ENCODE measurements at regions not wholly inside any gene's neighbourhood (a gene's known extent, or its start where the extent isn't known, plus 50 kb on each side); places are given as distances from the start of the nearest gene placed in this dataset.

DNA sequence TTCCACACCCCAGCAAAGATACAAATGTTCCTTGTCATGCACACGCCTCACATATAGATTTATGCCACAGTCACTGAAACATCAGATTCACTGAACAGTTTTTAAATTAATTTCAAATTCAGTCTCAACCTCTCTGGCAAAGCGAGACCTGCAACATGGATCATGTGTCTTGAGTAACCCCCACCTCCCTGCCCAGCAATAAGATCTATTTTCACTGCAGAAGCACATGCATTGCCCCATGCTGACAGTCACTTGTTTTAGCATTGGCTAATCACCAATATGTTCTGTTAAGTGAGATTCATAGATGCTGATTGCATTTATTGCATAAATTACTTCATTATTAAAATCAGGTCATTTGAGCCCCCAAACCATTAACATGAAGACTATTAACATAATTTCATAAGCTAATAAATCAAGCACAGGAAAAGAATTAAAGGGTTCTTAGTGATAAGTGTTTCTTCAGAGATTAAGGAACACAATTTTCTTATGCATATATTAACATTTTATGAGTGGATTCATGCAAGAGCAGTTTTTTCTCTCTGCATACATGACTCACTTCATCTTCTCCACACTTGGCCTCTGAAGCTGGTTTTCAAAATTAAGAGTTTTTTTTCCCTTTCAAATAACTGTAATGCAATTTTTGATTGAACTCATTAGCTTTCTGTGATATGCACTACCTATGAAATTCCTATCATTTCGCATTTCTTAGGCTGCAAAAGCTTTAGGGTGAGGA is 173.2 kb upstream of the SOX4 start:
- FAIRE-seq: no peak

GRCh38 chr6:21420926-21421325 is 172.6 kb upstream of the SOX4 start:
- DNase-seq (ENCODE audit: low spot score in 2 of 2) (no peak), FAIRE-seq (no peak)

More for the DNA sequence above, 173.2 kb upstream of the SOX4 start:
- DNase-seq (ENCODE audit: low spot score in 2 of 2): no peak

GRCh38 chr6:21423106-21423854 is 170.3 kb upstream of the SOX4 start:
- FAIRE-seq: no peak

GRCh38 chr6:21426841-21427490 is 166.6 kb upstream of the SOX4 start:
- FAIRE-seq (no peak), DNase-seq (ENCODE audit: low spot score in 2 of 2) (no peak)

More at GRCh38 chr6:21423106-21423854, 170.3 kb upstream of the SOX4 start:
- DNase-seq (ENCODE audit: low spot score in 2 of 2): no peak

- FAIRE-seq (no peak), DNase-seq (ENCODE audit: low spot score in 2 of 2) (no peak)
These were observed 164.3 kb upstream of the SOX4 start for GRCh38 chr6:21429291-21429690.

DNA sequence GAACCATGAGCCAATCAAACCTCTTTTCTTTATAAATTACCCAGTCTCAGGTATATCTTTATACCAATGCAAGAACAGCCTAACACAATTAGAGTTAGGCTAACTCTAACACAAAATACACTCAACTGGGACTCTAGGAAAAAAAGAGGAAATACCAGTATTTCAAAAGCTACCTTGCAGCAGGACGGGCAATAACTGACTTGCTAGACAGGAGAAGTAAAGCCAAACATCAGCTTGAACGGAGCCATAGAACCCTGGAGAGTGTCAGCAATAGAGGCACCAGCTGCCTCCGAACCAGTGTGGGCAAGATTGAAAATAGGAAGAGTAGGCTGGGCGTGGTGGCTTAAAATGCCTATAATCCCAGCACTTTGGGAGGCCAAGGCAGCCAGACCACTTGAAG is 162.0 kb upstream of the SOX4 start:
- DNase-seq (ENCODE audit: low spot score in 2 of 2): no peak

DNA sequence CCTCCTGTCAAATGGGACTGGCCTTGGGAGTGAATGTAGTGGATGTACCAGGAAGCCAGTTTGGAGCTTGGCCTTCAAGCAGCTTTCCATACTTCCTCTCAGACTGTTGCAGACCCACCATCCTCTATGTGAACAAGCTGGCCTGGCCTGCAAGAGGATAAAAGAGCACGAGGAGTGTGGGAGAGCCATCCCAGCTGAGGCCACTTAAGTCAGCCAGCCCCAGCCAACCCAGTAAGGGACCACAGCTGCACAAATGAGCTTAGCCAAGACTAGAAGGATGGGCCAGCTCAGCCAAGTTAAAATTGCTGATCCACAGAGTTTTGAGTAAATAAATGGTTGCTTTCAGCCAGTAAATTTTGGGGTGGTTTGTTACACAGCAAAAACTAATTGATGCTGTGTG is 156.9 kb upstream of the SOX4 start:
- FAIRE-seq (no peak), DNase-seq (ENCODE audit: low spot score in 2 of 2) (no peak)

More for the DNA sequence above, 162.0 kb upstream of the SOX4 start:
- no peak for FAIRE-seq

- DNase-seq (ENCODE audit: low spot score in 2 of 2): no peak
- no peak for FAIRE-seq
These were observed 156.0 kb upstream of the SOX4 start for GRCh38 chr6:21437581-21437980.

- FAIRE-seq (no peak), DNase-seq (ENCODE audit: low spot score in 2 of 2) (no peak)
These were observed 155.1 kb upstream of the SOX4 start for GRCh38 chr6:21438237-21438985.

DNA sequence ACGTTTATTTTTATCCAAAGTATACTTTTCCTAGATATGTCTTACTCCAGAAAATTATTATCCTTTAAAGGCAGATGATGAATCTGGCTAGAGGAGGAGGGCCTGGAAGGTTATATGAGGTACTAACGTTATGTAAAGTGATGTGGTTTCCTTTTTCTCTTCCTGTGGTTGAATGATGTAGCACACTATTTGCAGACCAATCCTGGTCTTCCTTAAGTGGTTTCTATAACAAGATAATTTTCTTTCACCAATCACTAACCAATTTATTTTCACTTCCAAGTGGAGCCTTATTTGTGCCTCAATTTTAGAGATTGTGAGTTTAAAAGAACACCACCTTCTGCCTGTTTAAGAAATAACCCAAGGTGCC is 154.6 kb upstream of the SOX4 start:
- no peak for DNase-seq (ENCODE audit: low spot score in 2 of 2)
- no peak for FAIRE-seq

DNA sequence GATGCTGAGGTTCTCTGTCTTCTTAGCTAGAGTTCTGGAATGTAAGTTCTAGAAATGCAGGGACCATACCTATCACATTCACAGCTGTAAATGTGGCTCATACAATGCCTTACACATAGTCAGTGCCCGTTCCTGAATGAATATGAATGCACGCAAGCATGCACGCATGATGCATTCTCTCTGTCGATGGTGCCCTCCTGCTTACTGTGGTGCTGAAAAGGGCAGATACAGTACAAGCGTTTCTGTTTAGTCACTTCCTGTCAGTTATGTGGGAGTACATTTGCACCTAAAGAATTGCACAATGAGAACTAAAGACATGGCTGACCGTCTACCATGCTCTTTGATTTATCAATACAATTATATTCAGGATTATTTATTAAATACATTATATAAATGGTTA is 152.2 kb upstream of the SOX4 start:
- DNase-seq (ENCODE audit: low spot score in 2 of 2): no peak

DNA sequence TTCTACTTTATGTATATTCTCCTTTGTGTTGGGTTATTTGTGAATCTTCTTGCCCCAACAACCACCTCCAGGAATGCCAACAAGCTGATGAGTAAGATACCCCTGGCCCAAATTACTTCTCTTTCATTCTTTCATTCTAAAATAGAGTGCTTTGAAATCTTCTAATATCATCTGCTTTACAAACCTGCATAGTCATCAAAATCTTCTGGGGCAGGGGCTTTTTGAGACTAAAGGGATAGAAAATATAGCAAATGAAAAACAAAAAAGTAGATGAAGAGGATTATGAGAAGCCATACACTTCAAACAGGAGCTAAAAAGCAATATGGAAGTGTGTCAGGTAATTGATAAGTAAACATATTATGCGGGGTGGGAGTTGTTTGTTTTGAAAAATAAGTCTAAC is 150.7 kb upstream of the SOX4 start:
- FAIRE-seq: no peak
- DNase-seq (ENCODE audit: low spot score in 2 of 2): no peak

More for the DNA sequence above, 152.2 kb upstream of the SOX4 start:
- no peak for FAIRE-seq

- no peak for FAIRE-seq
- DNase-seq (ENCODE audit: low spot score in 2 of 2): no peak
These were observed 148.8 kb upstream of the SOX4 start for GRCh38 chr6:21444711-21445260.

GRCh38 chr6:21447987-21448386 is 145.6 kb upstream of the SOX4 start:
- FAIRE-seq (no peak), DNase-seq (ENCODE audit: low spot score in 2 of 2) (no peak)

GRCh38 chr6:21448485-21449109 is 145.0 kb upstream of the SOX4 start:
- DNase-seq (ENCODE audit: low spot score in 2 of 2) (no peak), FAIRE-seq (no peak)

DNA sequence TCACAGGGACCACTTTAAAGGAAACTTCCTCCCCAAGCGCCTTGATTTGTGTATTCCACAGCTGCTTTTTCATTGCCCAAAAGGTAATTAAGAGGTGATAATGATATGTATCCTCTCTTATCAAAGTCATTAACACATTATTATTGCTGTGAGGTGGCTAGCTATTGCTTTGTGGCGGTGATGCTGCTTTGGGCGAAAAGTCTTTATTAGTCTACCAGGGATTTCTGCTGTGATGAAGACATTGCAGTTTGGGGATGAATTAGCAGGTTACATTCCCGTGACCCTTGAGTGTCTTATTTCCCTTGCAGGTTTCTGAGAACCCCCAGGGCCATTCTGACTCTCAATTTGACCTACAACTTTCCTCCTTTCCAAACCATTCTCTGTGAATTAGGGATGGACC is 143.4 kb upstream of the SOX4 start:
- DNase-seq (ENCODE audit: low spot score in 2 of 2): no peak
- no peak for FAIRE-seq

- FAIRE-seq (no peak), DNase-seq (ENCODE audit: low spot score in 2 of 2) (no peak)
These were observed 142.9 kb upstream of the SOX4 start for GRCh38 chr6:21450628-21451027.

DNA sequence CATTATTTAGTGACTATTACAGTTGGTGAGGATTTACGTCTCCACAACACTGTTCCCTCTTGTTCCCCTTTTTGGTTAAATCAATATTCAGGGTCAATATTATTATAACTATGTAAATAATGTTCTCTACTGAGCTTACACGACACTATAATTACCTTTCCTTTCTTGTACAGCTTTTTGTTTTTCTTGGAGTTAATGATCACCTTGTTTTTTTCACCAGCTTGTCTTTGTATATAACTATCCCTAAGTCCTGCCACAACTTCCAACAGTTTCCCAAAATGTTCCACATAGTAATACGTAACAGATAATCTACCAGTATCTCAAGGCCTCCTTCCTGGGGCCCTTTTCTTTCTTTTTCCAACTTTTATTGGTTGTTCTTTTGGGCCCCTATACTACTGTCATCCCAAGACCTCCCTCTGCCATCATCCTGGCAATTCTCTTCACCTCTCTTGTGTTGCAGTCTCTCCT is 142.0 kb upstream of the SOX4 start:
- DNase-seq (ENCODE audit: low spot score in 2 of 2) (no peak), FAIRE-seq (no peak)

DNA sequence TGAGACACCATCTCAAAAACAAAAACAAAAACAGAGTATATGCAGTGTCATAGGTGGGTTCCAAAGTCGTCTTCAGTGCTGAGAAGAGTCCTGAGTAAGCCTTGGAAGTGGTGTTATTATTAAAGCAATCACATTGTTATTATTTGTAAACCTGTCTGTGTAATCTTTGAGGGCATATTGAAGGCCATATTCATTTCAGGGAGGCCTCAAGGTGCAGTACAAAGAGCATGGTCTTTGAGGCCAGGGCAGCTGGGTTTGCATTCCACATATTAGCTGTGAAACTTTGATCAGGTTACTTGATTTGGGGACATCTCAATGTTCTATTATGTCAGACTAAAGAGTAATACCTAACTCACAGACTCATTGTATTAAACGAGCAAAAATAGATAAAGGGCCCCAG is 139.3 kb upstream of the SOX4 start:
- DNase-seq (ENCODE audit: low spot score in 2 of 2) (no peak), FAIRE-seq (no peak)

- no peak for DNase-seq (ENCODE audit: low spot score in 2 of 2)
- no peak for FAIRE-seq
These were observed 138.5 kb upstream of the SOX4 start for GRCh38 chr6:21455071-21455470.
